GM13977 (cell line): ENCODE measurements at regions not wholly inside any gene's neighbourhood (a gene's known extent, or its start where the extent isn't known, plus 50 kb on each side); places are given as distances from the start of the nearest gene placed in this dataset.

Source experiments
- DNase-seq: peaks from one replicate; pipeline ENCODE4 v3.0.0; 2012; ENCODE audit warnings: low spot score
- CTCF ChIP-seq: IDR thresholded peaks from 2 replicates; pipeline ENCODE4 v1.5.1; 2012; ENCODE audit warnings: mild to moderate bottlenecking, control low read depth; ENCODE audit not compliant: insufficient read depth; ENCODE audit errors: extremely low read depth, missing control alignments
- in situ Hi-C: fragments of 300-500 bp; cut with MboI; formaldehyde crosslinking; loops from one replicate; pipeline ENCODE4 v1.12.0; 2022; ENCODE audit warnings: low sequenced_read_pairs, low pct_unique_long_range_greater_than_20kb, mixed read lengths, inconsistent platforms; ENCODE audit not compliant: unreplicated experiment

- TF ChIP-seq CTCF: no peak
- in situ Hi-C loops: no loop called here
- DNase-seq: no peak
Measured at GRCh38 chr9:96174371-96174770, 127.6 kb downstream of the HSD17B3 start.

- no peak for DNase-seq
- in situ Hi-C loops: no loop called here
- no peak for TF ChIP-seq CTCF
Measured at GRCh38 chr9:96173640-96174039, 128.3 kb downstream of the HSD17B3 start.

GRCh38 chr9:96172797-96173196 lies 129.2 kb downstream of the HSD17B3 start:
- in situ Hi-C loops: no loop called here
- DNase-seq: no peak

GRCh38 chr9:96171728-96172127 lies 130.2 kb downstream of the HSD17B3 start:
- in situ Hi-C loops: no loop called here
- TF ChIP-seq CTCF: no peak
- no peak for DNase-seq

More at GRCh38 chr9:96172797-96173196, 129.2 kb downstream of the HSD17B3 start:
- TF ChIP-seq CTCF: no peak

- no peak for DNase-seq
- no peak for TF ChIP-seq CTCF
- in situ Hi-C loops: no loop called here
Measured at GRCh38 chr9:96169901-96170300, 132.1 kb downstream of the HSD17B3 start.

GRCh38 chr9:96169484-96169883 lies 132.5 kb downstream of the HSD17B3 start:
- no peak for DNase-seq
- in situ Hi-C loops: no loop called here
- no peak for TF ChIP-seq CTCF

GRCh38 chr9:96168882-96169281 lies 133.1 kb downstream of the HSD17B3 start:
- in situ Hi-C loops: no loop called here

More at GRCh38 chr9:96168882-96169281, 133.1 kb downstream of the HSD17B3 start:
- no peak for DNase-seq
- no peak for TF ChIP-seq CTCF
